ENCODE measurements at regions not wholly inside any gene's neighbourhood (a gene's known extent, or its start where the extent isn't known, plus 50 kb on each side); places are given as distances from the start of the nearest gene placed in this dataset.
"Not testable (repeated sequence)": the region's sequence is repeated elsewhere in the genome, so short reads cannot be mapped to it uniquely, and the experiment has no call there.

DNA sequence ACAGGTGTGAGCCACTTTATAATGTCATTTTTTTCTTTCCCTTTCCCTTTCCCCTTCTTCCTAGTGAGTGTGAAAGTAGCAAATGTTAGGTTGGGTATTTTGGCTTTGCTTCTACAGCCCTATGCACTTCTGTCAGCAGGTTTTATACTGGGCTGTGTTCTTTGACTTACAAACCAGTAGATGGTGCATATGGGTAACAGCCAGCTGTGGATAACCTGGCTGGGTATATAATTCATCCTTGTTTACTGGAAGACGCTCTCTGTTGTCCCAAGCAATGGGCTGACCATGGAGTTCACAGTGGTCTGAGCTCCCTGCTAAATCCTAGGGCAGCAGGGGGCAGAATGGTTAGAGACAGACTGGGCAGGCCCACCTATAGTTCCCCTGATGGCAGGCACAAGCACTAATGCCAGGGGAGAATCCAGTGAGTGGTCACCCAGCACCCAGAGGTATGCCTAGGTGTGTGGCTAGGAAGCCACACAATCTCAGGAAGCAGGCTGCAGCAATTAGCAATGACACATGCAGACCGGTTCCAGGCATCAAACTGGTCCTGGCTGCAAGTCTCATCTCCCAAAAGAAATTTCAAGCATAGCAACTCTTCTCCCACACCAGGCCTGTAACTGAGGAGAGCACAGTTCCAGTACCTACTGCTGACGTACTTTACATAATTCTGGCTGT is 592.7 kb upstream of the MAN1A1 start:
- Histone ChIP-seq H3K4me3 (no peak overlapping the region), H3K4me1 (no peaks in the 10 kb centered on the region), H3K9me3 (no peaks in the 10 kb centered on the region), H3K27me3 (ENCODE audit: low read depth) (no peaks in the 10 kb centered on the region), H3K36me3 (no peaks in the 10 kb centered on the region), H3K27ac (no peak overlapping the region)
- intact Hi-C loops (cut with DNase I) = no loop called here
- no peak for ATAC-seq
- no peak for TF ChIP-seq CTCF (IDR thresholded peaks at IDR 0.05)
- no peak for DNase-seq

DNA sequence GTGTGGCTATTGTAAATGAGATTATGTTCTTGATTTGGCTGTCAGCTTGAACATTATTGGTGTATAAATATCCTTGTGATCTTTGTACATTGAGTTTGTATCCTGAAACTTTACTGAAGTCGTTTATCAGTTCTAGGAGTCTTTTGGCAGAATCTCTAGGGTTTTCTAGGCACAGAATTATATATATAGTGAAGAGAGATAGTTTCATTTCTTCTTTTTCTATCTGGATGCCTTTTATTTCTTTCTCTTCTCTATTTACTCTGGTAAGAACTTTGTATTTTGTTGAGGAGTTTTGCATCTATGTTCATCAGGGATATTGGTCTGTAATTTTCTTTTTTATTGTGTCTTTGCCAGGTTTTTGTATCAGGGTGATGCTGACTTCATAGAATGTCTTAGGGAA is 589.2 kb upstream of the MAN1A1 start:
- intact Hi-C loops (cut with DNase I) = no loop called here
- no peak for TF ChIP-seq CTCF (IDR thresholded peaks at IDR 0.05)
- Histone ChIP-seq H3K27me3 (ENCODE audit: low read depth) (no peaks in the 10 kb centered on the region), H3K27ac (no peak overlapping the region), H3K9me3 (no peaks in the 10 kb centered on the region), H3K4me1 (no peaks in the 10 kb centered on the region), H3K4me3 (no peak overlapping the region), H3K36me3 (no peaks in the 10 kb centered on the region)
- no peak for DNase-seq
- ATAC-seq = no peak

GRCh38 chr6:119934816-119935215 is 585.3 kb upstream of the MAN1A1 start:
- DNase-seq = no peak
- no peaks in the 10 kb centered on the region for H3K4me1 ChIP-seq
- no peaks in the 10 kb centered on the region for H3K36me3 ChIP-seq
- no peak for ATAC-seq
- no peak for TF ChIP-seq CTCF (IDR thresholded peaks at IDR 0.05)
- H3K9me3 ChIP-seq = no peaks in the 10 kb centered on the region
- intact Hi-C loops (cut with DNase I) = no loop called here
- H3K4me3 ChIP-seq = no peak overlapping the region
- H3K27ac ChIP-seq = no peak overlapping the region
- H3K27me3 ChIP-seq (ENCODE audit: low read depth) = no peaks in the 10 kb centered on the region

DNA sequence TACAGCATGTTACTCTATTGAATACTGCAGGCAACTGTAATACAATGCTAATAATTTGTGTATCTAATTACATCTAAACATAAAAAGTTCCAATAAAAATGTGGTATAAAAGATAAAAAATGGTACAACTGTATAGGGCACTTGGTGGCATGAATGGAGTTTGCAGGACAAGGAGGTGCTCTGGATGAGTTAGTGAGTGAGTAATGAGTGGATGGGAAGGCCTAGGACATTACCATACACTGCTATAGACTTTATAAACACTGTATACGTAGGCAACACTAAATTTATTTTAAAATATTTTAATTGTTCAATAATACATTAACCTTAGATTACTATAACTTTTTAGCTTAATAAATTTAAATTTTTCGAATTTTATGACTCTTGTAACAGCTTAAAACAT is 579.6 kb upstream of the MAN1A1 start:
- H3K9me3 ChIP-seq = peaks cover 8% of the 10 kb centered on the region
- no peak for TF ChIP-seq CTCF (IDR thresholded peaks at IDR 0.05)

GRCh38 chr6:119924888-119925287 is 575.3 kb upstream of the MAN1A1 start:
- intact Hi-C loops (cut with DNase I); H3K36me3 ChIP-seq; H3K4me1 ChIP-seq; ATAC-seq; H3K27me3 ChIP-seq (ENCODE audit: low read depth); H3K27ac ChIP-seq; DNase-seq; H3K4me3 ChIP-seq: not testable (repeated sequence)
- peaks cover 32% of the 10 kb centered on the region for H3K9me3 ChIP-seq

More for the DNA sequence above, 579.6 kb upstream of the MAN1A1 start:
- no peaks in the 10 kb centered on the region for H3K4me1 ChIP-seq
- DNase-seq (no peak), ATAC-seq (no peak)
- H3K36me3 ChIP-seq = no peaks in the 10 kb centered on the region
- intact Hi-C loops (cut with DNase I) = no loop called here
- H3K27me3 ChIP-seq (ENCODE audit: low read depth) = no peaks in the 10 kb centered on the region
- H3K4me3 ChIP-seq = no peak overlapping the region
- H3K27ac ChIP-seq = no peak overlapping the region

- H3K9me3 ChIP-seq = peaks cover 32% of the 10 kb centered on the region
- H3K4me3 ChIP-seq = no peak overlapping the region
Measured at GRCh38 chr6:119922814-119923213, 573.3 kb upstream of the MAN1A1 start.

More at GRCh38 chr6:119922814-119923213, 573.3 kb upstream of the MAN1A1 start:
- H3K36me3 ChIP-seq = no peaks in the 10 kb centered on the region
- intact Hi-C loops (cut with DNase I) = no loop called here
- no peak for TF ChIP-seq CTCF (IDR thresholded peaks at IDR 0.05)
- H3K27me3 ChIP-seq (ENCODE audit: low read depth) = no peaks in the 10 kb centered on the region
- DNase-seq (no peak), ATAC-seq (no peak)
- no peak overlapping the region for H3K27ac ChIP-seq
- no peaks in the 10 kb centered on the region for H3K4me1 ChIP-seq

Measured in lower lobe of right lung (tissue), 2 donors.